ENCODE measurements at regions not wholly inside any gene's neighbourhood (a gene's known extent, or its start where the extent isn't known, plus 50 kb on each side); places are given as distances from the start of the nearest gene placed in this dataset.
A peak's percentile ranks its signal among the peaks of the same experiment; 100 is the strongest.

DNA sequence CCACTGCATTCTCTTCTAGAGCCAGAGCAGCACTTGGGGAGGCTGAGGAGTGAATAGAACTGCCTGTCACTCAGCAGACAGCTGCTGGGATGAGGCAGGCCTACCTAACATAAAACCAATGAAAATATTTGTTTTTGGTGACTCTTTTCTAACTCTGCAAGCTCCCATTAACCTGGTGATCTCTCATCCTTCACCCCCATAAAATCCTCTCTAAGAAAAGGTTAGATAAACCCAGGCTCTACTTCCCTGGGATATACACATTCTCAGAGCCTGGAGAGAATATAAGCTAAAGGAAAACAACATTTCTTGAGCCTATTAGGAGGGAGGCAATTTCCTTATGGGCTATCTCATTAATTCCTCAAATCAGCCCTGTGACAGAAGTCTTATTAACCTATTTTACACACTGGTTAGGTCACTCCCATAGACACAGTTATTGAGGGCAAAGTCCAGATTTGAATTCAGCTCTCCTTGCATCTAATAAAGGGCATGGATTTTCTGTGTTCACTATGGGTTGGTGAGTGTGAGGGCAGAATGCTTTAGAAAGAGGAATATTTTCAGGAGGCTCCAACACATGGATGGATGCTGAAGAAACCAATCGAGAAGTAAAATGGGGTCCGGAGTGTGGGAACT is 492.9 kb downstream of the CCDC171 start:
- Mint-ChIP-seq H3K27me3 (no peaks in the 10 kb centered on the region), H3K27ac (peak overlapping the region; percentile 25), H3K4me3 (no peak overlapping the region)

DNA sequence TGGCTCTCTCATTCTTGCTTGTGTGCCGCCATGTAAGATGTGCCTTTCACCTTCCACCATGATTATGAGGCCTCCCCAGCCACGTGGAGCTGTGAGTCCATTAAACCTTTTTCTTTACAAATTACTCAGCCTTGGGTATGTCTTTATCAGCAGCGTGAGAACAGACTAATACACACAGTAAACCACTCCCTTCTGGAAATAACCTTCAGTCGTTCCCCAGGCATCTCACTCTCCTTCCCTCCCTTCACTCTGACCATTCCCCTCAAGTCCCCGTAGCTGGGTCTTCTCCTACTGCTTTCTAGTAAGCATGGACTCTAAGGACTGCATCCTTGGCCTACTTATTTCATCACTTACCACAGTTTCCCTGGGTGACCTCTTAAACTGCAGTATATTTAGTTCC is 493.9 kb downstream of the CCDC171 start:
- Mint-ChIP-seq H3K4me3 (no peak overlapping the region), H3K27ac (no peak overlapping the region), H3K36me3 (no peaks in the 10 kb centered on the region), H3K4me1 (ENCODE audit: unreplicated experiment) (peaks cover 29% of the 10 kb centered on the region), H3K9me3 (peaks cover 11% of the 10 kb centered on the region), H3K27me3 (no peaks in the 10 kb centered on the region)
- TF ChIP-seq, protein P1, sequence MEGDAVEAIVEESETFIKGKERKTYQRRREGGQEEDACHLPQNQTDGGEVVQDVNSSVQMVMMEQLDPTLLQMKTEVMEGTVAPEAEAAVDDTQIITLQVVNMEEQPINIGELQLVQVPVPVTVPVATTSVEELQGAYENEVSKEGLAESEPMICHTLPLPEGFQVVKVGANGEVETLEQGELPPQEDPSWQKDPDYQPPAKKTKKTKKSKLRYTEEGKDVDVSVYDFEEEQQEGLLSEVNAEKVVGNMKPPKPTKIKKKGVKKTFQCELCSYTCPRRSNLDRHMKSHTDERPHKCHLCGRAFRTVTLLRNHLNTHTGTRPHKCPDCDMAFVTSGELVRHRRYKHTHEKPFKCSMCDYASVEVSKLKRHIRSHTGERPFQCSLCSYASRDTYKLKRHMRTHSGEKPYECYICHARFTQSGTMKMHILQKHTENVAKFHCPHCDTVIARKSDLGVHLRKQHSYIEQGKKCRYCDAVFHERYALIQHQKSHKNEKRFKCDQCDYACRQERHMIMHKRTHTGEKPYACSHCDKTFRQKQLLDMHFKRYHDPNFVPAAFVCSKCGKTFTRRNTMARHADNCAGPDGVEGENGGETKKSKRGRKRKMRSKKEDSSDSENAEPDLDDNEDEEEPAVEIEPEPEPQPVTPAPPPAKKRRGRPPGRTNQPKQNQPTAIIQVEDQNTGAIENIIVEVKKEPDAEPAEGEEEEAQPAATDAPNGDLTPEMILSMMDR (conservative IDR thresholded peaks at IDR 0.05), result no peak
- no peak for DNase-seq (ENCODE audit: extremely low spot score, unreplicated experiment)

More for the DNA sequence above, 492.9 kb downstream of the CCDC171 start:
- no peaks in the 10 kb centered on the region for H3K36me3 Mint-ChIP-seq
- peaks cover 31% of the 10 kb centered on the region for H3K4me1 Mint-ChIP-seq (ENCODE audit: unreplicated experiment)
- peaks cover 6% of the 10 kb centered on the region for H3K9me3 Mint-ChIP-seq
- no peak for DNase-seq (ENCODE audit: extremely low spot score, unreplicated experiment)
- TF ChIP-seq, protein P1 (conservative IDR thresholded peaks at IDR 0.05), result no peak

DNA sequence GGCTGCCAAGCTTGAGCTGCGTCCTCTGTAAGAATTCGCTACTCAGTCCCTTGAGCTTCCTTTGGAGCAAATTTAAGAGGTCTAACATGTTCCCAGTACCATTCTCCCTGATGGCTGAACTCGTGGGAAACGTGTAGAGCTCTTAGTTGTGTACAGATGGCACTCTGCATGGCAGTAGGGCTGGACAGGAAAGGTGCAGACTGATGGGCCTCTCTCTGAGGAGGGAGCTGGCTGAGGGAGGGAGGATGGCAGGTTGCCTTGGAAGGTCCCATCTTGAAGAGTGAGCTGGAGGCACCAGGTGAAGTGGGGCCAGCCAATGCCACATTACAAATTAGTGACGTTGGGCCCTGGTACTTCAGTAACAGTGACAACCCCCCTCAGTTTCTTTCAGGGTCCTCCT is 495.3 kb downstream of the CCDC171 start:
- H3K4me3 Mint-ChIP-seq, result no peak overlapping the region
- TF ChIP-seq, protein P1 (conservative IDR thresholded peaks at IDR 0.05), result no peak
- peaks cover 18% of the 10 kb centered on the region for H3K9me3 Mint-ChIP-seq
- no peak overlapping the region for H3K27ac Mint-ChIP-seq
- H3K4me1 Mint-ChIP-seq (ENCODE audit: unreplicated experiment), result peaks cover 26% of the 10 kb centered on the region
- no peaks in the 10 kb centered on the region for H3K27me3 Mint-ChIP-seq
- DNase-seq (ENCODE audit: extremely low spot score, unreplicated experiment), result no peak
- H3K36me3 Mint-ChIP-seq, result peaks cover 5% of the 10 kb centered on the region

DNA sequence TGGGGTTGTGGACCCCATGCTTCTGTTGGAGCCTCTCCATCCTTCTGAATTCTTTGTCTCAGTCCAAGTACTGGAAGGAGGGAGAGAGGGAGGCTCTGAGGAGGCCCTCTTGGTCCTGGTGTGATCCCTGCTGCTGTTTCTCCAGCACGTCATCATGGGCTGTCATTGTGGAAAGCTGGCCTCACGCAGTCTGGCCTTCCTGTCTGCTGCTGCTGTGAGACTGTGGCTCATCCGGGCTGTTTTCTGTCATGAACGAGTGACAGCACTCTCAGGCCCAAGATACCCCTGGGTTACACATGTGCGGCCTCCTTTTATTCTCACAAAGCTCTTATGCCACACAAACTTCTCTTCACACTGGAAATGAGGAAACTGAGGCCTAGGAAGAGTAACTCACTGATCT is 499.3 kb downstream of the CCDC171 start:
- peaks cover 22% of the 10 kb centered on the region for H3K4me1 Mint-ChIP-seq (ENCODE audit: unreplicated experiment)
- peaks cover 5% of the 10 kb centered on the region for H3K36me3 Mint-ChIP-seq
- no peak for DNase-seq (ENCODE audit: extremely low spot score, unreplicated experiment)
- TF ChIP-seq, protein P1 (conservative IDR thresholded peaks at IDR 0.05), result no peak
- no peak overlapping the region for H3K27ac Mint-ChIP-seq
- H3K4me3 Mint-ChIP-seq, result no peak overlapping the region
- peaks cover 13% of the 10 kb centered on the region for H3K9me3 Mint-ChIP-seq
- H3K27me3 Mint-ChIP-seq, result no peaks in the 10 kb centered on the region

DNA sequence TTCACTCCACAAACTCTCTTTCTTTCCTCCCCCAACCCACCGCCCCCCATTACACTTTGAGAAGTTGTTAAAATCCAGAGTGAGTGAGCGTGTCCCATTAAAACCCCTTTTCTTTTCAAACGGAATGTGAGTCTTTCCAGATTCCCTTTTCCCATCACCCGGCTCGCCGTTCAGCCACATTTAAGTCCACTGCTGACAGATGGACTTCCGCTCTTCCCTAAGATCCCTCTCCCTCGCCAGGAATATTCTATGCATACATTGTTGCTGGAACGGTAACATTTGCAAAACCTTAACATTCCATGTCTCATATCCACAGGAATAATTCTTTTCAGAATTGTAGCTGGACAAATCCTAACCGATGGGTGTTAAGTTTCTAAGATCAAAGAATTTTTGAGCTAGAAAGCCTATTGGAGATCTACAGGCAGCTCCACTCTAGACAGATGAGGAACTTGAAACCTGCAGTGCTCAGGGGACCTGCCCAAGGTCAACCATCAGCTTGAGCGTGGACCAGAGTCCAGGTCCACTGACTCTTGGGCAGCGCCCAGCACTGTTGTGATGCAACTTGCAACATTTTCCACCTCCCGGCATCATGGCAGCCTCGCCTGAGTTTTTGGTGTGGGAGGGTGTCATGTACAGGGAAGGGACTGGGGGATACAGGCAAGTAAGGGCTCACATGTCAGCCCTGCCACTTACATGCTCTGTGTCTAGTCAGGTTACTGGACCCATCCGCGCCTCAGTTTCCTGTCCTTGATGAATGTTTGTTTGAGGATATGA is 500.1 kb downstream of the CCDC171 start:
- Mint-ChIP-seq H3K27ac (peak overlapping the region; percentile 29), H3K4me3 (no peak overlapping the region), H3K4me1 (ENCODE audit: unreplicated experiment) (peaks cover 30% of the 10 kb centered on the region), H3K9me3 (peaks cover 13% of the 10 kb centered on the region), H3K36me3 (peaks cover 5% of the 10 kb centered on the region), H3K27me3 (no peaks in the 10 kb centered on the region)
- no peak for DNase-seq (ENCODE audit: extremely low spot score, unreplicated experiment)
- TF ChIP-seq, protein P1 (conservative IDR thresholded peaks at IDR 0.05), result no peak
